T1000 (cell line): ENCODE measurements at regions not wholly inside any gene's neighbourhood (a gene's known extent, or its start where the extent isn't known, plus 50 kb on each side); places are given as distances from the start of the nearest gene placed in this dataset.
"Not testable (repeated sequence)": the region's sequence is repeated elsewhere in the genome, so short reads cannot be mapped to it uniquely, and the experiment has no call there.

ENCODE experiments used
- DNase-seq: peaks from one replicate; lab custom pipeline; 2025; ENCODE audit warnings: mixed read lengths; lab: John Stamatoyannopoulos, UW

GRCh38 chr5:86542532-86542931, 75.2 kb upstream of the COX7C start:
- DNase-seq = no peak

GRCh38 chr5:86546044-86546443, 71.7 kb upstream of the COX7C start:
- DNase-seq = no peak

GRCh38 chr5:86546582-86546981, 71.2 kb upstream of the COX7C start:
- DNase-seq = no peak

GRCh38 chr5:86554638-86555037, 63.1 kb upstream of the COX7C start:
- no peak for DNase-seq

- DNase-seq = no peak
Measured at GRCh38 chr5:86557920-86558319, 59.8 kb upstream of the COX7C start.

GRCh38 chr5:86565197-86565789, 52.4 kb upstream of the COX7C start:
- DNase-seq = no peak

GRCh38 chr5:86566030-86566429, 51.7 kb upstream of the COX7C start:
- DNase-seq = not testable (repeated sequence)
